ENCODE measurements at regions not wholly inside any gene's neighbourhood (a gene's known extent, or its start where the extent isn't known, plus 50 kb on each side); places are given as distances from the start of the nearest gene placed in this dataset.

GRCh38 chrX:15930585-15930984, 76.0 kb upstream of the AP1S2 start:
- Histone ChIP-seq H3K27ac (ENCODE audit: low read depth in 1 of 2, low read length in 2 of 2) (no peak overlapping the region), H3K4me3 (ENCODE audit: low read depth in 1 of 3, low read length in 3 of 3) (no peak overlapping the region), H3K9me3 (ENCODE audit: control insufficient read depth in 4 of 4, low read length in 3 of 4) (no peaks in the 10 kb centered on the region), H3K36me3 (ENCODE audit: control insufficient read depth in 4 of 4, insufficient read depth in 3 of 4, low read depth in 1 of 4, low read length in 3 of 4) (no peaks in the 10 kb centered on the region), H3K4me1 (ENCODE audit: control insufficient read depth in 4 of 4, insufficient read depth in 4 of 4, low read length in 3 of 4) (no peaks in the 10 kb centered on the region), H3K27me3 (ENCODE audit: control insufficient read depth in 4 of 4, insufficient read depth in 4 of 4, low read length in 3 of 4) (no peaks in the 10 kb centered on the region), H3K9ac (ENCODE audit: low read depth in 1 of 2, low read length in 2 of 2) (no peak overlapping the region)
- TF ChIP-seq EGR1 (IDR thresholded peaks at IDR 0.05; ENCODE audit: low read depth in 2 of 2) (no peak), FOXA1 (IDR thresholded peaks at IDR 0.05) (no peak), GABPA (IDR thresholded peaks at IDR 0.05 in 1 of 2, conservative IDR thresholded peaks at IDR 0.05 in 1 of 2) (no peak), NR2F2 (IDR thresholded peaks at IDR 0.05) (no peak), ATF3 (IDR thresholded peaks at IDR 0.05) (no peak), RAD21 (IDR thresholded peaks at IDR 0.05) (peak; percentile 25 to 27), SP1 (IDR thresholded peaks at IDR 0.05) (no peak)
- 20% methylated on average over 5 of the region's 5 CpGs for WGBS
- no peak for DNase-seq (ENCODE audit: low spot score)

GRCh38 chrX:15929194-15929593, 74.6 kb upstream of the AP1S2 start:
- no peak overlapping the region for H3K9ac ChIP-seq (ENCODE audit: low read depth in 1 of 2, low read length in 2 of 2)
- no peak overlapping the region for H3K27ac ChIP-seq (ENCODE audit: low read depth in 1 of 2, low read length in 2 of 2)
- no peaks in the 10 kb centered on the region for H3K9me3 ChIP-seq (ENCODE audit: control insufficient read depth in 4 of 4, low read length in 3 of 4)
- no peak overlapping the region for H3K4me3 ChIP-seq (ENCODE audit: low read depth in 1 of 3, low read length in 3 of 3)
- DNase-seq (ENCODE audit: low spot score), result no peak
- H3K36me3 ChIP-seq (ENCODE audit: control insufficient read depth in 4 of 4, insufficient read depth in 3 of 4, low read depth in 1 of 4, low read length in 3 of 4), result no peaks in the 10 kb centered on the region
- no peak for TF ChIP-seq YY1 (IDR thresholded peaks at IDR 0.05)
- TF ChIP-seq RAD21 (IDR thresholded peaks at IDR 0.05), result no peak
- no peak for TF ChIP-seq HNF4A (conservative IDR thresholded peaks at IDR 0.05)
- no peak for TF ChIP-seq NR2F2 (IDR thresholded peaks at IDR 0.05)
- no peak for TF ChIP-seq GABPA (IDR thresholded peaks at IDR 0.05 in 1 of 2, conservative IDR thresholded peaks at IDR 0.05 in 1 of 2)
- TF ChIP-seq MAX (IDR thresholded peaks at IDR 0.05), result no peak
- TF ChIP-seq ATF3 (IDR thresholded peaks at IDR 0.05), result no peak
- no peaks in the 10 kb centered on the region for H3K27me3 ChIP-seq (ENCODE audit: control insufficient read depth in 4 of 4, insufficient read depth in 4 of 4, low read length in 3 of 4)
- no peaks in the 10 kb centered on the region for H3K4me1 ChIP-seq (ENCODE audit: control insufficient read depth in 4 of 4, insufficient read depth in 4 of 4, low read length in 3 of 4)
- 52% methylated on average over 2 of the region's 2 CpGs for WGBS

GRCh38 chrX:15926622-15927021, 72.0 kb upstream of the AP1S2 start:
- 50% methylated on average over 1 of the region's 1 CpG for WGBS
- TF ChIP-seq RXRA (IDR thresholded peaks at IDR 0.05), result no peak
- TF ChIP-seq HNF4A (conservative IDR thresholded peaks at IDR 0.05), result no peak
- no peak for TF ChIP-seq FOXA2 (IDR thresholded peaks at IDR 0.05)
- TF ChIP-seq NR2F2 (IDR thresholded peaks at IDR 0.05), result no peak
- no peak for TF ChIP-seq FOXA1 (IDR thresholded peaks at IDR 0.05)
- no peak for TF ChIP-seq ZBTB33 (IDR thresholded peaks at IDR 0.05)
- TF ChIP-seq HNF4G (IDR thresholded peaks at IDR 0.05), result no peak
- TF ChIP-seq SP1 (IDR thresholded peaks at IDR 0.05), result no peak
- no peak for TF ChIP-seq JUND (IDR thresholded peaks at IDR 0.05)

More at GRCh38 chrX:15926622-15927021, 72.0 kb upstream of the AP1S2 start:
- Histone ChIP-seq H3K36me3 (ENCODE audit: control insufficient read depth in 4 of 4, insufficient read depth in 3 of 4, low read depth in 1 of 4, low read length in 3 of 4) (no peaks in the 10 kb centered on the region), H3K27ac (ENCODE audit: low read depth in 1 of 2, low read length in 2 of 2) (no peak overlapping the region), H3K4me1 (ENCODE audit: control insufficient read depth in 4 of 4, insufficient read depth in 4 of 4, low read length in 3 of 4) (no peaks in the 10 kb centered on the region), H3K4me3 (ENCODE audit: low read depth in 1 of 3, low read length in 3 of 3) (no peak overlapping the region), H3K27me3 (ENCODE audit: control insufficient read depth in 4 of 4, insufficient read depth in 4 of 4, low read length in 3 of 4) (no peaks in the 10 kb centered on the region), H3K9me3 (ENCODE audit: control insufficient read depth in 4 of 4, low read length in 3 of 4) (no peaks in the 10 kb centered on the region), H3K9ac (ENCODE audit: low read depth in 1 of 2, low read length in 2 of 2) (no peak overlapping the region)
- DNase-seq (ENCODE audit: low spot score), result no peak

All from liver (tissue), 7 donors.